CD4-positive, alpha-beta T cell treated with Interleukin-1 beta for 1 hour (primary cell): ENCODE measurements at regions not wholly inside any gene's neighbourhood (a gene's known extent, or its start where the extent isn't known, plus 50 kb on each side); places are given as distances from the start of the nearest gene placed in this dataset.

ENCODE experiments used
- DNase-seq, 2 donors: peaks; one replicate each; pipeline ENCODE4 v3.0.0-alpha.2; 2020 to 2022

DNA sequence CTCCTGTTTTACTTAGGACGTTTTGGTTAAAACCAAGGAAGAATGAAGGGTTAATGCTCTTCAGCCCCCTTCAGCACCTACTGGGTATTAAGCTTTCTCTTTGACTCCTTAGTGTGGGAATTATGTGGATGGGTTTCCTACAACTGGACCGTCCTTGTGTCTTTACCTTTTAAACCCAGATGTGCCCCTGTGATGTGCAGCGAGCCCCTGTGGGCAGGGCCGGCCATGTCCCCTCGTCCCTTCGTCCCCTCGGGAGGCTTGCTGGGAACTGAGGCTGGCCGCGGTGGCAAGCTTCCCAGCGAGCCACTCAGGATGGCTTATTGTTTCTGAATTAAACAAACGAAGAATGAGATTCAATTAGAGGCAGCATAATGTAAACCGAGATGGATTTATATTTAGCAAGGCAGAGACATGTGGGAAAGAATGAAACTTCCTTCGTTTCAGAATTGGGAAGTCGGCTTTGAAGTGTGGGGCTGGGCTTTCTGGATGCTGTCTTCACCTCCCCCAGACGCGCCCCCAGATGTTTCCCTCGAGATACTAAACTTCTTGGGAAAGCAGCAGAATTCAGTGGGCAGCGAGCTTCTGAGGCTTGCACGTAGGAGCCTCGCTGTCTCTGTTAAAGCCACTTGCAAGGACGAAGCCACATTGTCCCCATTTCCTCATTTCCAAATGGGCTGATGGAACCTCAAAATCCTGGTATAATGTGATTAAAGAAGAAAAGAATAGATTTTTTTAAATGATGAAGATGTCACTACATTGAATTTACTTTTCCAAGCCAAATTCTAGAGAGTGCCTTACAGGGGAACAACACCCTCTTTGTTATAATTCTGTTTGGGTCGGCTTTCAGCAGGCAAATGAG is 146.0 kb downstream of the VAPA start:
- DNase-seq: no peak

DNA sequence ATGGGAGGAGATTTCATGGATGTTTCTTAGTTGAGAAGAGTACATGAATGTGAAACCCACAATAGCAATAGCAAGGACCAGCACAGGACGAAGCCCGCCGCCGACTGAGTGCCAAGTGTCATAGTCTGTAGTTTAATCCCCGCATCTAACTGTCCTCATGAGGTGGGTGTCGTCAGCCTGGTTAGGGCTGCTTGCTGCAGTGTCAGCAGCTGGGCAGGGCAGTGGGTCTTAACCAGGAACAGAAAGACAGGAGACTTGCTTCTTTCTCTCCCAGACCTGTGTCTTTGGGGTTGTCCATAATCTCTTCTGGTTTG is 146.6 kb downstream of the VAPA start:
- no peak for DNase-seq

DNA sequence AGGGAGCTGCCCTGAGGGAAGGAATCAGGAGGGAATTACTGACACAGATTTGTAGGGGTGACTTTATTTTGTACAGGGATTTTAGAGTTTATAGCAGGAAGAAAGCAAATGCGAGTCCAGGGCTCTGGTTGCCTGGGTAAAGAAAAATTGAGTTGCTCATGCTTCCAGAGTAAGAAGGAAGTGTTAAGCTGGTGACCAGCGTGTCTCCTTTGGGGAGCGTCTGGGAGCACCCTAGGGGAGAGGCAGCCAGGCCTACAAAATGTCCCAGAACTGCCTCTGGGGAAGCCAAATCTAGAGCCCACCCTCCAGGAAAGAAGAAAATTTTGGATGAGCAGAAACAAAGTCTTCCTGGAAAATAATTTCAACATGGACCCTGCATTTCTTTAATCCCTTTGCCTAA is 147.0 kb downstream of the VAPA start:
- DNase-seq: no peak

DNA sequence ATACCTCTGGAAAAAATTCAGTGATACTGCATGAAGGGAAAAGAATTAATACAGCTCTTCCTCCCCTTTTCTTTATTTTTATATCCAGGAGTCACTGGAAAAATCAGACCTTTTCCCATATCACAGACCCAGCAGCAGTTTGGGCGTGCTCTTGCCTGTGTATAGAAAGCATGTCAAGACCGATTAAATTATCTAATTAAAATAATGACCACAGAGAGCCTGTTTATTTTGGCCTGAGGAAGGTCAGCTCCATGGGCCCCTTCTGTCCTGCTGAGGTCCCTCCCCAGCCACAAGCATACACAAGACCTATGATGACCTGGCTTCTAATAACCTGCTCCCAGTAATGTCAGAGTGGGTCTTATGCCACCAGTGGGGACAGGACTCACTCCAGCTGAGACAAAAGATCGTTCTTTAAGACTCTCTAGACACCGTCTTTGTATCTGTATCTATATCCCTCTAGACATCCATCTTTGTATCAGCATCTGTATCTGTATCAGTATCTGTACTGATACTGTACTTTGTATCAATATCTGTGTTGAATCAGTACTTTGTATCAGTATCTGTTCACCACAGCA is 147.8 kb downstream of the VAPA start:
- DNase-seq: no peak

DNA sequence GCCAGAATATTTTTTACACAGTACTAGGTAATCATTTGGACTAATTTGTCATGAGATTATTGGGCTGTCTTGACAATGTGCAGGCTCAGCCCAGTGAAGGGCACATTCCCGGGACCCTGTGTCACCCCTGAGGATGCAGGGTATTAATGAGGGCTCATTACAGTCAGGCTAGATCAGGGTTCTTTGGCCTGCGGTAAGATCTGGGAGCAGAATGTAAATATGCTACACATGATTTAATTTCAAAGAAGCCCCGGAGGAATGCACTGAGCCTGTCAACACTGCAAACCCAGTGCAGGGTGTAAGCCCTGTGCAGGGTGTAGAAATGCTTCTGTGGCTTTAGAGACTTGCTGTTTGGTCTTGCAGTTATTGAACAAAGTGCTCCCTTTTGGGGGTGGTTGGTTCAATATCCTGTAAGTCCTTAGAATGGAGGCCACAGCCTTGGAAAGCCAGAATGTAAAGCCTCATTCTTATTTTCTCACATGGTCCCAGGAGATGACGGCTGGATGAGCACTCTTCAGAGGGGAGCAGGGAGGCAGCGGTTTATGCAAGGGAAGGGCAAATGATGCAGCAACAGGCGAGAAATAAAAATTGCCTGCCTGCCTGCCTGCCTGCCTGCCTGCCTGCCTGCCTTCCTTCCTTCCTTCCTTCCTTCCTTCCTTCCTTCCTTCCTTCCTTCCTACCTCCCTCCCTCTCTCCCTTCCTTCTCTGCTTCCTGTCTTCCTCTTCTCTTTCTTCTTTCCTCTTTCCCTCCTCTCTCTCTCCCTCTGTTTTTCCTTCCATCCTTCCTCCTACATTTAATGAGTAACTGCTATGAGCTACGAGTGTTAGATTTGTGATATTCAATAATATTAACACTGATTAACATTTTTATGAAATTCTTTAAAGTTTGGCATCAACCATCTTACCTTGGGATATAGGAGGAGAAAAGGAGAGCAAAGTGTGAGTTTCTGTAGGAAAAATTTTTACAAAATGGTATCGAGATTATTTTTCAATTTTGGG is 148.8 kb downstream of the VAPA start:
- no peak for DNase-seq

DNA sequence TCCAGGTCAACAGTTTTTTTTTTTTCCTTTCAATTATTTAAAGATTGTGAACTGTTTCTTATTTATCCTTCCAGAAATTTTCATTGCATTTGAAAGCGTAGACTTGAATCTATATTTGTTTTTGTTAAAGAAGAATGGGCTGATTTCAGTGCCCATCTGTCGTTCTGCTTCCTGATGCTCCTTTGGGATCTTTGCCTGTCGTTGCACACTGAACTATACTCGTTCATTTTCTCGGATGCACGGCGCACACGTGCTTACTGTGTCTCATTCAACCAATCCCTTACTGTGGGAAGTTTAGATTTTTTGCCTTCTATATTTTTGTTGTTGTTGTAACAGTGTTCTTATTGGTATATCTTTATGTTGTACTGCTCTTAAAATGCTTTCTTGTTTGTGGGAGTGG is 149.7 kb downstream of the VAPA start:
- DNase-seq: no peak

DNA sequence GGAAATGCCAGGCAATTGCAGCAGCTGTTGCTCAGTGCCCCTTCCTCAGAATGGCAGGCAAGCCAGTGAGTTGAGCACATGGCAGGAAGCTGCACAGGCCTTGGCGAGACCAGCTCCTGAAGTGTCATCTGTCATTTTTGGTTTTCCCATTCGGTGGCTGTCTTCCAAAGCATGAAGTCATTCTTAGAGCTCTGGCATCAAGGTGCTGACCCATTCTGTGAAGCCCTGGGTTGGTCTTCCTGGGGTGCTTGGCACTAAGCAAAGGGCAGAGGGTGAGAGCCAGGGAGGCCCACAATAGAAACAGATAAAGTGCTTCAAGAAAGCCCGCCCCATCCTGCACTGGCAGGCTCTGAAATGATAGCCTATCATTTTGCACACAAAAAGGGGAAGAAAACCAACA is 150.5 kb downstream of the VAPA start:
- no peak for DNase-seq

DNA sequence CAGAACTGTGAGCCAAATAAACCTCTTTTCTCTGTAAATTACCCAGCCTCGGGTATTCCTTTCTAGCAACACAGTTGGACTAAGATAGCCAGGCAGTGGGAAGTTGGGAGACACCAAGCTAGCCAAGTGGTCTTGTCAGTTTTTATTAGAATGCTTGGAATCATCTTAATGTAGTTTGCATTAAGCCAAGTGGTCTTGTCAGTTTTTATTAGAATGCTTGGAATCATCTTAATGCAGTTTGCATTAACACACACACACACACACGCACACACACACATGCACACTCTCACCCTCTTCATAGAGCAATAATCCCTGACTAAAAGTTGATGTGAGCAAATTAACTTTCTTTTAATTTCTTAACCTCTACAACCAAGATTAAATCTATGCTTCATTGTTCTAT is 151.5 kb downstream of the VAPA start:
- no peak for DNase-seq

DNA sequence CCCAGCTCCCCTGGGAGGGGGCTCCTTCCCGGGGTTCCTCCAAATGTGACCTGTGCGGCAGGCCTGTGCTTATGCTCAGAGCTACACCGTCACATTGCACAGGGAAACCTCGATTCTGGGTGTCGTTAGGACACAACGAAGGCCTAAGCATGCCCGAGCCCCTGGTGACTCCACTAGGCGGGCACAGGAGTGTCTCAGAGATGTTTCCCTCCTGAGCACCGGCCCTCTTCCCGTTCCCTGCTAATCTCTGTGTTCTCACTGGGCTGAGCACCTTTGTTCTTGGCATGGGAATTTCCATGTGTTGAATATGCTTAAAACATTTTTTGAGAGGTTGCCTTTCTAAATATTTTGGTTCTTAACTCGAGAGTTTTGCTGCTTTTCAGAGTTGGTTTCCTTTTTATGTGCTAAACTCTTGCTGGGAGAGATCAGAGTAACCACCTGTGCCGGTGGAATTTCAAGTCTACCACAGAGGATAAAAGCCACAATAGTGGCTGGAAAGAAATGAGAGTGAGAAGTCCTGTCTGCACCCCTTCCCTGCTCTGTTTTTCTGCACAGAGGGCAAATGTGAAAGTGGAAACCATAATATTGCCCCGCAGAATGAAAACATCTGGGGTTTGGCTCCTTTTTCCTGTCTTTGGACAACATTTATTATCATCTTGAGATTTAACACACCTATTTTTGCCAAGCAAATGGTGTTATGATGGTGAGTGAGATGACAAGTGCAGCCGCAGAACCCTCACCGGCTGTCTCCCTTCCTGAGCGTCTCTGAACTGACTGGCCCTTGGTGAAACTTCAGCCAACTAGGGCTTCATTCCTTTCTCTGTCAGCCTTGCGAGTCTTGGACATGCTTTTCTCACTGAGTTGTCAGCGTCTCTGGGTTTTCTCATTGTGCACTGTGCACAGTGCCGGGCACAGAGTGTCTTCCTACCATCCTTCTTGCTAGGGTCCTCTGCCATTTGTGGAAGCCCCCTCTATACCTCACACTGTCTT is 154.1 kb downstream of the VAPA start:
- no peak for DNase-seq

DNA sequence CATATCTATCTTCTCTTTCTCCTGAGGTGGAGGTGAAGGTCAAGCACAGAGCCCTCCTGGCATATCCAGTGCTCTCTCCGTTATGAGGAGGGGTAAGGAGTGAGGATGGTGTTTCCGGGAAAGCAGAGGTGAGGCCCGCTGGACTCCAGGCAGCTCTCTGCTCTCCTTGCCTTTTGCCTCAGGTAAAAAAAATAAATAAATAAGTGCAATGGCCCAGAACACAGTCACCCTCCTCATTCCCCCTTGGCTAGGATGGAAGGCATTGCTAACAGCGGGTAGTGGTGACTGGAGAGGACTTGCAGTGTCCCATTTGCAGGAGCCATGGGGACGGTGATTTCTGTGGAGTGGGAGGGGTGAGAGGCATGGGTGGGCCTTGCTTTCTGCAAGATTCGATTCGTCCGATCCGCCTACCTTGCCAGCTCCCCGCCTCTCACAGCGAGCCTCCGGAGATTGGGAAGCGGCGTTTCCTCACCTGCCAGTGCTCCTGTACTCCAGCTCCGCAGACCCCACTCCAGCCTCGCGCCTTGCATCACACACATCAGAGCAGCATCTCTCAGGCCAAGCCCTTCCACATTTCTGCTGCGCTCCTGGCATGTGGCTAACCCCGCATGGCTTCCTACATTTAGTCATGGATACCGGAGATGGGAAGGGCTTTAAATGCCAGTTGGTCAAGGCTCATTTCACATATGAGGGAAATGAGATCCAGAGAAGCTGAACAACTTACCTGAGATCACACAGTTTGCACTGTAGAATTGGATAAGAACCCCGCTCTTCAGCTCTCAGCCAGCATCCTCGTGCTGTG is 155.2 kb downstream of the VAPA start:
- no peak for DNase-seq

DNA sequence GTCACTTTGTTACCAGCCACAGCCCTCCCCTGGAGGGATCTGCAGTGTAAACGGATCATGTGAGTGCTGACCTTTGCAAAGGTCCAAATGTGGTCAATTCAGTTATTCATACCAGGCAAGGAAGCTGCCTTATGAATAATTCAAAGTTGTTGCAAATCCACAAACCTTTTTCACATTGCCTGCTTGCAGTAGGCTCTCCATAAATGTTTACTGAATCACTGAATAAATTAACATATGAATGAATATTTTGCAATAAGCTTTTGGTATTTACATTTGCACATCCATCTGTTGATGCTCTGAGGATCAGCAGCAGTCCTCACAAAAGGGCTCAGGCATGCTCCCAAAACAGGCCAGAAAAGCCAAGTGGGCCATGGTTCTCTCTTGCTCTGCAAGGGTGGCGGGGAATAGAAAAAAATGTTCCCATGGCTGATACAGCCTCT is 156.8 kb downstream of the VAPA start:
- DNase-seq: no peak

DNA sequence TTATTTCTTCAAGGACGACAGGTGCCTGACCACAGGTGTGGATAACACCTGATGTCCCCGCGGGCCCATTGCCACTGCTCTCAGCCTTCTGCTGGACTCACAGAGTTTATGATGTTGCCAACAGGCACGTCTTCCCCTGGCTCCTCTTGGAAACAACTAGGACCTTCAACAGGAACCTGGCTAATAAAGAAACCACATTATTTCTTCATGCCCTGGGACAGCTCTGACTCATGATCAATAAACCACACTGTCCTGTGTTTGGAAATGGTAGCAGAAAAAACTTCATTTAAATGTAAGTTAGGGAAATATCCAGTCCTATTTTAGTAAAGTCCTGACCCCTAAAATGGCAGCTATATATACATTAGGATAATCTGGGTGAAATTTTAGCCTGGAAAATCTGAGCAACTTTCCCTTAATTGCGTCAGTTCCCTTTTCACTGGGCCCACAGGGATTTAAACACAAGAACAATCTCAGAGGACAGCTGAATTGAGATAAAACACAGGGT is 158.9 kb downstream of the VAPA start:
- DNase-seq: no peak

DNA sequence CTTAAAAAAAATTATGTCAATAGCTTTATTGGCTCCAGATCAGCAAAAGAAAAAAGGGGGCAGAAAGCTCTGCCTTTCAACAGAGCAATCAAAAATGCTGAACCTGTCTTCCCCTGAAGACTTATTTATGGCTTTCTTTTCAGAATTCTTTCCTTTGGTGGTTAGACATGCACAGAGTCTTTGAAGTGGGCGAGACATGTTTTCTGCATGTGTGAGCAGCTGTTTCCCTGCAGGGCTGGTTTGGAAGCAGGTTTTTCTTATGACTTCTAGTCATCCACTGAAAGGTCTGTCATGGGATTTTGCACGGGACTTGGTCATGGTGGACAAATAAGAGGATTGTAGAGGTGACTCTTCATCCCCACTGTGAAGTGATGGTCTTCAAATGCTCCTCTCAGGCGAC is 160.3 kb downstream of the VAPA start:
- DNase-seq: no peak

DNA sequence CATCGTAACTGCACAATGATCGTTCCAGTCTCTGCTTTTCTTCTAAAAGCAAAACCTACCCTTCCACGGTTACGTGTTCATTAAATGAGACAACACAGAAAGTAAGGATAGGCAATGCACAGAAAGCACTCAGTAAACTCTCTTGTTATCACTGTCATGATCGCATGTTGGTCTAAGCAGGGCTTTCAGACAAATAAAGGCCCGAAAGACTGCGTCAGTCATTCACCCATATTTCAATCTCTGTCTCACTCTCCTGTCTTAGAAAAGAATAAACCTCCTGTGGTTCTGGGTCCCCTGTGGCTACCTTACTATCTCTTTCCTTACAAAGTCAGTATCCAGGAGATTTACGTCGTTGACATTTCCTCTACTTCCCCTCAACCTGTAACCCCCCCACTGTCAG is 160.9 kb downstream of the VAPA start:
- DNase-seq: no peak

DNA sequence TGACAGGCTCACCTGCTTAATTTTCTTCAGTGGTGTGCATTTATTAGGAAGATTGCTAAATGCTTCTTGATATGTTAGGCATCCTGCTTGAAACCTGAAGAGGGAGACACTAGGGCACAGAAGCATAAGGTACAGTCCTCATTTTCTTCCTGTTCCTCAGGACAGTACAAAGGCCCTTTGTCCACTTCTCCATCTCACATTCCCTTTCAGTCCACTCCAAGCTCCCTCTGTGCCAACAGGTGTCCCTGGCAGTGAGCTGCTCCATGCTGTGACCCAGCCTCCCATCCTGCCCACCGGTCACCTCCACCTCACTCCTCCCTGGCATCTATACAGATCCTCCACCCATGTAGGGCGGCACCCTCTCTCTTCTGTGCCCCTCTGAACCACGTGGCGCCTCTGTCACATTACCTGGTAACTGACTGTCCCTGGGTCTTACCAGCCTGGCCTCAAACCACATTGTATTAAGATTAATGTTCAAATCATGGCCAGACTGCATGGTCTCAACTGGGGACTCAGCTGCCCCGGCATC is 162.8 kb downstream of the VAPA start:
- DNase-seq: no peak

DNA sequence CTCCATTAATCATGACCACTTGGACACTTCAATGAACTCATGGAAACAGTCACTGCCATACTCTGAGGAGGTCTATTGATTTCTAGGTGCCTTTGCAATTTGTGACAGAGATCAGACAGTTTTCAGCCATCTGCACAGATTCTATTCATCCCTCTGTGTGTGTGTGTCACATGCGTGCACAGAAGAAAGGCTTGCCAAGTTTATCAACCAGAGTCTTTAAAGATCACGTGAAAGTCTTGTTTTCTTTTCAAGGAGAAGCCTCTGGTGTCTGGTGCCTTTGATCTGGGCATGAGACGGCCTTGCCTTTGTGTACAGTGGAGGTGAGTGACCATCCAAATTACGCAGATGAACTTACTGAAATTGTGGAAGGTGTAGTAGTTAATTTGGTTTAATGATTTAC is 164.2 kb downstream of the VAPA start:
- no peak for DNase-seq

DNA sequence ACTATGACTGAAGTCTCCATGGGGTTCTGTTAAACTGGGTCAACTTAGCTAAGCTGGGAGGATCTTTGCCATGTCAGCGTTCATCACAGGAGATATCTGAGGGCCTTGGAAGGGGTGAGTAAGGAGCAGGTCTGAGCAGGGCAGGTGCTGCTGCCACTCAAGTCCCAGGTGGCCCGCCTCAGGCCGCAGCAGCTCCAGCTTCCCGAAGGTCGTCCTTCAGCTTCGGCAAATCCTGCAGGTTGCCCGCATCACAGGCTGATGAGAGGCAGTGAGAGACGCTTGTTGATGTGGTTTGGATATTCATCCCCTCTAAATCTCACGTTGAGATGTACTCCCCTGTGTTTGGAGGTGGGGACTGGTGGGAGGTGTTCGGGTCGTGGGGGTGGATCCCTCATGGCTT is 166.6 kb downstream of the VAPA start:
- no peak for DNase-seq

DNA sequence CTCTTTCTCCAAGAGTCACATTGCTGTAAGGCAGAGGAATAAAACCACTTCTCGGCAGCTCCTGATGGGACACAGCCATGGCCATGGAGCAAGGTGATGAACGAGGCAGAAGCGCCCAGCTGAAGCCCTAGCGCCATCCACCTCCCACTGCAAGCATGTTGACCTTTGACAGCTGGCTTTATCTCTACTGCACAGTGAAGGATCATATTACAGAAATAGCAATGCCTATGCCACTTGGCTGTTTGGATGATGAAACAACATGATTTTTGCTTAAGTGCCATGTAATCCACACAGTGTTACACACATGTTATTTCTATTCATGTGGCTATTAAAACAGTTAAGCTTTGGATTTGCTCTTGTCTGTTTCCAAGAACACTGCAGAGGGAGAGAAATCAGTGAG is 167.7 kb downstream of the VAPA start:
- no peak for DNase-seq

DNA sequence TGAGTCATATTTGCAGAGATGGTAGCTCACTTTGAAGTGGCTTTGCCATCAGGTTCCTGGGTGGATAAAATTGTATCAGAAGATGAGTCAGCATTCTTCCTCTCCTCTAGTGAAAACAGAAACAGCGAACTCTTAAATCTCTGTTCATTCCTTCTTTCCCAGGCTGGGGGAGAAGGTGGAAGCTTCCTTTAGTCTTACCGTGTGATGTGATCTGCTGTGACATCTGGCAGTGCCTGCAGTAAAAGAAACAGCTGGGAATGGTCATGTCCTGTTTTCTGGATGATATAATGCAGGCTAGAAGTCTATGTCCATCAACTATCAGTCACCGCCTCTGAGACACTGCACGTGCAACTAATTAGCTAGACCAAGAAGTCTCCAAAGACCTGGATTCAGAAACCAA is 171.6 kb downstream of the VAPA start:
- DNase-seq: no peak

DNA sequence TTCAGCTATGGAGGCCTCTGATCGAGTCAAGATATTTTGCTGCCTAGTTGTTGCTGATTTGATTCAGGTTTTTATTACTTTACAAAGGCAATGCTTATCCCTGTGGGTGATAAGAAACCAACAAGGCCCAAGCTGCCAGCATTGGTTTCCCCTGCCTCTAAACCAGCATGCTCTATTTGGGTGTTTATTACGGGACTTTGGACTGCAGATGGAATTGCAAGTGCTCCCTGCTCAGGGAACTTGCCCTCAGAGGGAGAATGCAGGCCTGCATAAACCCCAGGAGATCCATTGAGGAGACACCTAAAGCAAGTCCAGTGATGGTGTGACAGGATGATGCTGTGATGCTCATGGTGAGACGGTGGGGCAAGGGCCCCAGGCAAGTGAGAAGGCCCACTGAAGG is 172.1 kb downstream of the VAPA start:
- DNase-seq: no peak
